Fibroblast of lung (primary cell): ENCODE measurements at regions not wholly inside any gene's neighbourhood (a gene's known extent, or its start where the extent isn't known, plus 50 kb on each side); places are given as distances from the start of the nearest gene placed in this dataset.

Experiments
- DNase-seq, 2 donors: peaks; one replicate each; pipeline versions ENCODE4 v3.0.0 to v3.0.0-alpha.2; 2010; ENCODE audit warnings: low read depth in 2 of 2
- H2AFZ ChIP-seq: 2 replicates; pipeline ENCODE4 v1.5.1; 2012; ENCODE audit warnings: low read length, control low read depth, inconsistent platforms
- H3K27ac ChIP-seq: 2 replicates; pipeline ENCODE4 v1.5.1; 2011; ENCODE audit warnings: low read length, control low read depth; ENCODE audit not compliant: insufficient read depth
- H3K27me3 ChIP-seq: 2 replicates; pipeline ENCODE4 v1.5.1; 2011; ENCODE audit warnings: mild to moderate bottlenecking, low read length; ENCODE audit not compliant: control insufficient read depth, insufficient read depth
- H3K36me3 ChIP-seq: 2 replicates; pipeline ENCODE4 v1.5.1; 2011; ENCODE audit warnings: low read length; ENCODE audit not compliant: control insufficient read depth, insufficient read depth
- H3K4me1 ChIP-seq: 2 replicates; pipeline ENCODE4 v1.5.1; 2011; ENCODE audit warnings: low read length; ENCODE audit not compliant: control insufficient read depth, insufficient read depth; ENCODE audit errors: extremely low read depth
- H3K4me2 ChIP-seq: 2 replicates; pipeline ENCODE4 v1.5.1; 2011; ENCODE audit warnings: low read length, control low read depth; ENCODE audit not compliant: insufficient read depth; ENCODE audit errors: extremely low read depth
- H3K4me3 ChIP-seq, 4 experiments: fragments of 200-600 bp in 1 of 4; sonication (generic) in 1 of 4; replicated peaks in 1 of 4; 2 replicates each; pipeline ENCODE4 v1.5.1; 2011 to 2016; ENCODE audit warnings: low read length in 4 of 4, low read depth in 3 of 4, mild to moderate bottlenecking in 3 of 4, control low read depth in 2 of 4, inconsistent platforms in 1 of 4, mixed read lengths in 1 of 4; ENCODE audit not compliant: insufficient read depth in 1 of 4; ENCODE audit errors: control extremely low read depth in 1 of 4
- H3K79me2 ChIP-seq: 2 replicates; pipeline ENCODE4 v1.5.1; 2012; ENCODE audit warnings: mild to moderate bottlenecking, low read length, inconsistent platforms; ENCODE audit not compliant: control insufficient read depth, insufficient read depth
- H3K9ac ChIP-seq: 2 replicates; pipeline ENCODE4 v1.5.1; 2011; ENCODE audit warnings: mild to moderate bottlenecking, low read length, control low read depth; ENCODE audit not compliant: insufficient read depth
- H3K9me3 ChIP-seq: 2 replicates; pipeline ENCODE4 v1.5.1; 2012; ENCODE audit warnings: low read depth, low read length; ENCODE audit not compliant: control insufficient read depth, insufficient read depth
- H4K20me1 ChIP-seq: 2 replicates; pipeline ENCODE4 v1.5.1; 2011; ENCODE audit warnings: low read length; ENCODE audit not compliant: control insufficient read depth, insufficient read depth; ENCODE audit errors: extremely low read depth
- EZH2 ChIP-seq: IDR thresholded peaks from 2 replicates; pipeline ENCODE4 v1.5.1; 2012; ENCODE audit warnings: low read length, control low read depth, mild to moderate bottlenecking; ENCODE audit errors: missing control alignments
- TF ChIP-seq, protein P1 (sequence below), 2 donors: IDR thresholded peaks in 1 of 2; conservative IDR thresholded peaks in 1 of 2; 1 replicate in 1 of 2; 2 replicates in 1 of 2; pipeline ENCODE4 v1.5.1; 2011 to 2012; ENCODE audit warnings: low read length in 2 of 2, control low read depth in 1 of 2, inconsistent platforms in 1 of 2, low read depth in 1 of 2, mild to moderate bottlenecking in 1 of 2

DNA sequence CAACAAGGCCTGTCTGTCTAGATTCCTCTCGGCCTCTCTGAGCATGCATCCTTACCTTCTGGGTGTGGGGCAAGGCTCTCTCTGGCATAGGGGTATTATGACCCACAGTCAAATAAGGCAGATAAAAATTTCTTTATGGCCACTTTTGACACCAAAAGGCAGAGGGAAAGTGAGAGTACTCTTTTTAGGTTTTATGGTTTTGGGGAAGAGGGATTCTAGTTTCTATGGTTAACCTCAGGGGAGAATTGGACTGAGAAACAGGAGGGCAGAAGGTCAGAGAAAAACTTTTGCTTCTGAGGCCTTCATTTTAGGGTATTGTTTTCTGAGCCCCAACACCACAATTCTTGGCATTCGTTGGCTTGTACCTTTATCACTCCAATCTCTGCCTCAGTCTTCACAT, 70.0 kb upstream of the CCDC54 start:
- Histone ChIP-seq H3K4me2 (no peak overlapping the region), H3K9ac (no peak overlapping the region), H3K4me1 (no peaks in the 10 kb centered on the region), H3K27ac (no peak overlapping the region), H3K27me3 (no peaks in the 10 kb centered on the region), H4K20me1 (no peaks in the 10 kb centered on the region), H3K36me3 (no peaks in the 10 kb centered on the region), H3K79me2 (no peaks in the 10 kb centered on the region), H2AFZ (no peak overlapping the region), H3K9me3 (no peaks in the 10 kb centered on the region), H3K4me3 (no peak overlapping the region)
- DNase-seq = no peak
- TF ChIP-seq, protein P1, sequence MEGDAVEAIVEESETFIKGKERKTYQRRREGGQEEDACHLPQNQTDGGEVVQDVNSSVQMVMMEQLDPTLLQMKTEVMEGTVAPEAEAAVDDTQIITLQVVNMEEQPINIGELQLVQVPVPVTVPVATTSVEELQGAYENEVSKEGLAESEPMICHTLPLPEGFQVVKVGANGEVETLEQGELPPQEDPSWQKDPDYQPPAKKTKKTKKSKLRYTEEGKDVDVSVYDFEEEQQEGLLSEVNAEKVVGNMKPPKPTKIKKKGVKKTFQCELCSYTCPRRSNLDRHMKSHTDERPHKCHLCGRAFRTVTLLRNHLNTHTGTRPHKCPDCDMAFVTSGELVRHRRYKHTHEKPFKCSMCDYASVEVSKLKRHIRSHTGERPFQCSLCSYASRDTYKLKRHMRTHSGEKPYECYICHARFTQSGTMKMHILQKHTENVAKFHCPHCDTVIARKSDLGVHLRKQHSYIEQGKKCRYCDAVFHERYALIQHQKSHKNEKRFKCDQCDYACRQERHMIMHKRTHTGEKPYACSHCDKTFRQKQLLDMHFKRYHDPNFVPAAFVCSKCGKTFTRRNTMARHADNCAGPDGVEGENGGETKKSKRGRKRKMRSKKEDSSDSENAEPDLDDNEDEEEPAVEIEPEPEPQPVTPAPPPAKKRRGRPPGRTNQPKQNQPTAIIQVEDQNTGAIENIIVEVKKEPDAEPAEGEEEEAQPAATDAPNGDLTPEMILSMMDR (conservative IDR thresholded peaks at IDR 0.05 in 1 of 2, IDR thresholded peaks at IDR 0.05 in 1 of 2; ENCODE audit: low read depth in 1 of 2, low read length in 2 of 2) = no peak
- no peak for TF ChIP-seq EZH2

DNA sequence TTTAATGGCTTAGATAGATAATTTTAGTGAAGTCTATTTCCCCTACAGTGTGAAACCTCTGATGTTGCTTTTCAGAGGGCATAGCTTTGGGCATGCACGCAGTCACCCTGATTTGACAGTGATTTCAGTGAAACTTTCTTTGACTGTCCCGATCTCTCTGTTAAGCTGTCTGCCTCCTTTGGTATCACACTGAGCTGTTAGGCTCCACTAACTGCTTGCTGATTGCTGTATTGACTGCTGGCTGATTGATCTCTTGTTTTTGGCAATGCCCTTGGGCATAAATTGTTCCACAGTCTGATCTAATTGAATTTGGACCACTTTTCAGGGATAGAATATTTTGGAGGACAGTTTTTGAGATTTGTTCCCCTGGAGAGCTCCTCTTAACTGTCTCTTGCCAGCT, 68.5 kb upstream of the CCDC54 start:
- Histone ChIP-seq H3K36me3 (no peaks in the 10 kb centered on the region), H3K4me1 (no peaks in the 10 kb centered on the region), H3K4me3 (no peak overlapping the region), H2AFZ (no peak overlapping the region), H3K4me2 (no peak overlapping the region), H3K9ac (no peak overlapping the region), H4K20me1 (no peaks in the 10 kb centered on the region), H3K27ac (no peak overlapping the region), H3K9me3 (no peaks in the 10 kb centered on the region), H3K79me2 (no peaks in the 10 kb centered on the region), H3K27me3 (no peaks in the 10 kb centered on the region)
- no peak for TF ChIP-seq EZH2
- TF ChIP-seq, protein P1 (conservative IDR thresholded peaks at IDR 0.05 in 1 of 2, IDR thresholded peaks at IDR 0.05 in 1 of 2; ENCODE audit: low read depth in 1 of 2, low read length in 2 of 2) = no peak
- DNase-seq = no peak

DNA sequence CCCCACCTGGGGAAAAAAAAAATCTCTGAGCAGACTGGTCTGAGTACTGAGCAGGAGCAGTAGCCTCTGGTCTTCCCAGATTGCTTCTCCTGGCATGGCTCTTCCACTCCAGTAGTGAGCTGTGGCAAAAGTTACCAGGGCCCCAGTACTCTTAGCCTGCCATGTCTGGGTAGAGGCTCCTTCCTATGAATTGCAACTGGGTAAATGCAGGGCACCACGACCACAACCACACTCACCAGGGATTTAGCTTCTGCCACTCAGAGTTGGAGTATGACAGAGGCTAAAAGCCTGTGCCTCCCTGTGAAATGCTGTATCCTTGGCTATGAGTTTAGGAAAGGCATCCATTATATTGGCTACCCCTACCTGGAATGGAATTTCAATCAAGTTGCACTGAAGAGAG, 67.9 kb upstream of the CCDC54 start:
- Histone ChIP-seq H3K79me2 (no peaks in the 10 kb centered on the region), H3K4me2 (no peak overlapping the region), H3K27me3 (no peaks in the 10 kb centered on the region), H4K20me1 (no peaks in the 10 kb centered on the region), H3K9ac (no peak overlapping the region), H3K9me3 (no peaks in the 10 kb centered on the region), H3K4me3 (no peak overlapping the region), H3K36me3 (no peaks in the 10 kb centered on the region), H3K4me1 (no peaks in the 10 kb centered on the region), H2AFZ (no peak overlapping the region), H3K27ac (no peak overlapping the region)
- DNase-seq = no peak
- no peak for TF ChIP-seq EZH2
- TF ChIP-seq, protein P1 (conservative IDR thresholded peaks at IDR 0.05 in 1 of 2, IDR thresholded peaks at IDR 0.05 in 1 of 2; ENCODE audit: low read depth in 1 of 2, low read length in 2 of 2) = no peak
